Fibroblast of lung (primary cell): ENCODE measurements at regions not wholly inside any gene's neighbourhood (a gene's known extent, or its start where the extent isn't known, plus 50 kb on each side); places are given as distances from the start of the nearest gene placed in this dataset.

Experiments used
- DNase-seq, 2 donors: peaks; one replicate each; pipeline versions ENCODE4 v3.0.0 to v3.0.0-alpha.2; 2010; ENCODE audit warnings: low read depth in 2 of 2
- H2AFZ ChIP-seq: 2 replicates; pipeline ENCODE4 v1.5.1; 2012; ENCODE audit warnings: low read length, control low read depth, inconsistent platforms
- H3K27ac ChIP-seq: 2 replicates; pipeline ENCODE4 v1.5.1; 2011; ENCODE audit warnings: low read length, control low read depth; ENCODE audit not compliant: insufficient read depth
- H3K27me3 ChIP-seq: 2 replicates; pipeline ENCODE4 v1.5.1; 2011; ENCODE audit warnings: mild to moderate bottlenecking, low read length; ENCODE audit not compliant: control insufficient read depth, insufficient read depth
- H3K36me3 ChIP-seq: 2 replicates; pipeline ENCODE4 v1.5.1; 2011; ENCODE audit warnings: low read length; ENCODE audit not compliant: control insufficient read depth, insufficient read depth
- H3K4me1 ChIP-seq: 2 replicates; pipeline ENCODE4 v1.5.1; 2011; ENCODE audit warnings: low read length; ENCODE audit not compliant: control insufficient read depth, insufficient read depth; ENCODE audit errors: extremely low read depth
- H3K4me2 ChIP-seq: 2 replicates; pipeline ENCODE4 v1.5.1; 2011; ENCODE audit warnings: low read length, control low read depth; ENCODE audit not compliant: insufficient read depth; ENCODE audit errors: extremely low read depth
- H3K4me3 ChIP-seq, 4 experiments: fragments of 200-600 bp in 1 of 4; sonication (generic) in 1 of 4; replicated peaks in 1 of 4; 2 replicates each; pipeline ENCODE4 v1.5.1; 2011 to 2016; ENCODE audit warnings: low read length in 4 of 4, low read depth in 3 of 4, mild to moderate bottlenecking in 3 of 4, control low read depth in 2 of 4, inconsistent platforms in 1 of 4, mixed read lengths in 1 of 4; ENCODE audit not compliant: insufficient read depth in 1 of 4; ENCODE audit errors: control extremely low read depth in 1 of 4
- H3K79me2 ChIP-seq: 2 replicates; pipeline ENCODE4 v1.5.1; 2012; ENCODE audit warnings: mild to moderate bottlenecking, low read length, inconsistent platforms; ENCODE audit not compliant: control insufficient read depth, insufficient read depth
- H3K9ac ChIP-seq: 2 replicates; pipeline ENCODE4 v1.5.1; 2011; ENCODE audit warnings: mild to moderate bottlenecking, low read length, control low read depth; ENCODE audit not compliant: insufficient read depth
- H3K9me3 ChIP-seq: 2 replicates; pipeline ENCODE4 v1.5.1; 2012; ENCODE audit warnings: low read depth, low read length; ENCODE audit not compliant: control insufficient read depth, insufficient read depth
- H4K20me1 ChIP-seq: 2 replicates; pipeline ENCODE4 v1.5.1; 2011; ENCODE audit warnings: low read length; ENCODE audit not compliant: control insufficient read depth, insufficient read depth; ENCODE audit errors: extremely low read depth
- EZH2 ChIP-seq: IDR thresholded peaks from 2 replicates; pipeline ENCODE4 v1.5.1; 2012; ENCODE audit warnings: low read length, control low read depth, mild to moderate bottlenecking; ENCODE audit errors: missing control alignments
- TF ChIP-seq, protein P1 (sequence below), 2 donors: IDR thresholded peaks in 1 of 2; conservative IDR thresholded peaks in 1 of 2; 1 replicate in 1 of 2; 2 replicates in 1 of 2; pipeline ENCODE4 v1.5.1; 2011 to 2012; ENCODE audit warnings: low read length in 2 of 2, control low read depth in 1 of 2, inconsistent platforms in 1 of 2, low read depth in 1 of 2, mild to moderate bottlenecking in 1 of 2

- H3K36me3 ChIP-seq = no peaks in the 10 kb centered on the region
- H3K4me1 ChIP-seq = no peaks in the 10 kb centered on the region
- no peak overlapping the region for H3K9ac ChIP-seq
- no peak overlapping the region for H3K4me2 ChIP-seq
- DNase-seq = no peak
- no peaks in the 10 kb centered on the region for H3K27me3 ChIP-seq
- H3K79me2 ChIP-seq = no peaks in the 10 kb centered on the region
- no peak overlapping the region for H3K4me3 ChIP-seq
- H4K20me1 ChIP-seq = no peaks in the 10 kb centered on the region
- no peaks in the 10 kb centered on the region for H3K9me3 ChIP-seq
- no peak overlapping the region for H3K27ac ChIP-seq
- TF ChIP-seq EZH2 = no peak
- TF ChIP-seq, protein P1, sequence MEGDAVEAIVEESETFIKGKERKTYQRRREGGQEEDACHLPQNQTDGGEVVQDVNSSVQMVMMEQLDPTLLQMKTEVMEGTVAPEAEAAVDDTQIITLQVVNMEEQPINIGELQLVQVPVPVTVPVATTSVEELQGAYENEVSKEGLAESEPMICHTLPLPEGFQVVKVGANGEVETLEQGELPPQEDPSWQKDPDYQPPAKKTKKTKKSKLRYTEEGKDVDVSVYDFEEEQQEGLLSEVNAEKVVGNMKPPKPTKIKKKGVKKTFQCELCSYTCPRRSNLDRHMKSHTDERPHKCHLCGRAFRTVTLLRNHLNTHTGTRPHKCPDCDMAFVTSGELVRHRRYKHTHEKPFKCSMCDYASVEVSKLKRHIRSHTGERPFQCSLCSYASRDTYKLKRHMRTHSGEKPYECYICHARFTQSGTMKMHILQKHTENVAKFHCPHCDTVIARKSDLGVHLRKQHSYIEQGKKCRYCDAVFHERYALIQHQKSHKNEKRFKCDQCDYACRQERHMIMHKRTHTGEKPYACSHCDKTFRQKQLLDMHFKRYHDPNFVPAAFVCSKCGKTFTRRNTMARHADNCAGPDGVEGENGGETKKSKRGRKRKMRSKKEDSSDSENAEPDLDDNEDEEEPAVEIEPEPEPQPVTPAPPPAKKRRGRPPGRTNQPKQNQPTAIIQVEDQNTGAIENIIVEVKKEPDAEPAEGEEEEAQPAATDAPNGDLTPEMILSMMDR (conservative IDR thresholded peaks at IDR 0.05 in 1 of 2, IDR thresholded peaks at IDR 0.05 in 1 of 2; ENCODE audit: low read depth in 1 of 2, low read length in 2 of 2) = no peak
- H2AFZ ChIP-seq = no peak overlapping the region
Measured at GRCh38 chr9:89887286-89887685, 282.5 kb downstream of the GADD45G start.

DNA sequence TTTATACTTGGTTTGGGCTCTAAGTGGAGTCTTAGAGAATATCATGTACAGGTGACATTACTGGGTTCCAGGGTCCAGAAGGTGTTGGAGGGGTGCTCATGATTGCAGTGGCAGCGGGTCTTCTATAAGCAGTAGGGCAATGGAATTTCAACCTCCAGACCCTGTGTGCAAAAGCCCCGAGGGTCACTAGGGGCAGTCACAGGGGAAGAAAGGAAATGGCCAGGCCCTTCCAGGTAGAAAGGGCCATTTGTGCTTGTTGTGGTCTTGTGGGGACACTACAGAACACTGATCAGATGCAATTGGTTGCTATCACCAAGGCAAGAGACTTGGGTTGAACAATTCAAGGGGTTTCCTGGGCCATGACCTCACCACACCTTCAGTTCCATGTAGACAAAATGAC lies 283.4 kb downstream of the GADD45G start:
- TF ChIP-seq EZH2 = no peak
- no peak overlapping the region for H3K4me2 ChIP-seq
- no peak for DNase-seq
- no peaks in the 10 kb centered on the region for H3K9me3 ChIP-seq
- H3K4me3 ChIP-seq = no peak overlapping the region
- no peak overlapping the region for H2AFZ ChIP-seq
- no peaks in the 10 kb centered on the region for H3K36me3 ChIP-seq
- H3K27me3 ChIP-seq = no peaks in the 10 kb centered on the region
- no peaks in the 10 kb centered on the region for H3K4me1 ChIP-seq
- H3K9ac ChIP-seq = no peak overlapping the region
- no peak overlapping the region for H3K27ac ChIP-seq
- no peaks in the 10 kb centered on the region for H4K20me1 ChIP-seq
- H3K79me2 ChIP-seq = no peaks in the 10 kb centered on the region

DNA sequence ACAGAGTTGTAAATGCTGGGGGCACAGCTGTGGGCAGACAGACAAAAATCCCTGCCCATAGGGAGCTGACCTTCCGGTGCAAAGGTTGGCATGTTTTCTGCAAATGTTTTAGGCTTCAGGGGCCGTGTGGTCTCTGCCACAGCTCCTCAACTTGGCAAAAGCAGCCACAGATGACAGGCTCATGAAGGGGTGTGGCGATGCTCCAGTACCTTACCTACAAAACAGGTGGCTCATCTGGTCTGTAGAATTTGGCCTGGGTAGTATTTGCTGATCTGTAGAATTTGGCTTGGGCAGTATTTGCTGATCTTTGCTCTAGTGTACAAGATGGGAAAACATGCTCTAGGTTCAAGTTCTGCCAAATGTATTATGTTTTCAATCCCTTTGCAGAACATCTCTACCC lies 283.9 kb downstream of the GADD45G start:
- Histone ChIP-seq H3K79me2 (no peaks in the 10 kb centered on the region), H3K9me3 (no peaks in the 10 kb centered on the region), H3K27me3 (no peaks in the 10 kb centered on the region), H3K4me1 (no peaks in the 10 kb centered on the region), H3K36me3 (no peaks in the 10 kb centered on the region), H3K9ac (no peak overlapping the region), H3K4me2 (no peak overlapping the region), H3K4me3 (no peak overlapping the region), H2AFZ (no peak overlapping the region), H3K27ac (no peak overlapping the region), H4K20me1 (no peaks in the 10 kb centered on the region)
- no peak for DNase-seq
- TF ChIP-seq, protein P1 (conservative IDR thresholded peaks at IDR 0.05 in 1 of 2, IDR thresholded peaks at IDR 0.05 in 1 of 2; ENCODE audit: low read depth in 1 of 2, low read length in 2 of 2) = no peak
- no peak for TF ChIP-seq EZH2
